ENCODE measurements at regions not wholly inside any gene's neighbourhood (a gene's known extent, or its start where the extent isn't known, plus 50 kb on each side); places are given as distances from the start of the nearest gene placed in this dataset.

GRCh38 chr7:69232445-69233376 lies 365.6 kb upstream of the AUTS2 start:
- H3K27ac ChIP-seq: no peak overlapping the region
- H3K36me3 ChIP-seq: no peaks in the 10 kb centered on the region
- H3K9me3 ChIP-seq: no peaks in the 10 kb centered on the region
- ATAC-seq: peak; percentile 71 to 85 (median 78)
- peaks cover 0 to 10% (median 4%) of the 10 kb centered on the region in 4 donors for H3K4me1 ChIP-seq
- H3K27me3 ChIP-seq: no peaks in the 10 kb centered on the region
- no peak for DNase-seq
- peak overlapping the region in 1 of 3 donors; percentile 19 for H3K4me3 ChIP-seq
- intact Hi-C loops (cut with DNase I): no loop called here
- TF ChIP-seq CTCF (IDR thresholded peaks at IDR 0.05) (no peak), POLR2A (IDR thresholded peaks at IDR 0.05) (no peak)
- WGBS (ENCODE audit: insufficient coverage, low coverage, low lambda C conversion rate, missing lambda C conversion rate): 48% methylated on average over 16 of the region's 21 CpGs

GRCh38 chr7:69237541-69237940 lies 360.7 kb upstream of the AUTS2 start:
- ATAC-seq (no peak), DNase-seq (no peak)
- Histone ChIP-seq H3K4me3 (no peak overlapping the region), H3K27ac (no peak overlapping the region), H3K27me3 (no peaks in the 10 kb centered on the region), H3K9me3 (no peaks in the 10 kb centered on the region), H3K4me1 (peaks cover 0 to 7% (median 3%) of the 10 kb centered on the region in 4 donors), H3K36me3 (no peaks in the 10 kb centered on the region)
- 91% methylated on average over 4 of the region's 8 CpGs for WGBS (ENCODE audit: insufficient coverage, low coverage, low lambda C conversion rate, missing lambda C conversion rate)
- intact Hi-C loops (cut with DNase I): no loop called here
- TF ChIP-seq POLR2A (IDR thresholded peaks at IDR 0.05) (no peak), CTCF (IDR thresholded peaks at IDR 0.05) (no peak)

GRCh38 chr7:69243016-69243415 lies 355.3 kb upstream of the AUTS2 start:
- no peaks in the 10 kb centered on the region for H3K9me3 ChIP-seq
- H3K36me3 ChIP-seq: no peaks in the 10 kb centered on the region
- ATAC-seq (no peak), DNase-seq (no peak)
- WGBS (ENCODE audit: insufficient coverage, low coverage, low lambda C conversion rate, missing lambda C conversion rate): 57% methylated on average over 1 of the region's 1 CpG
- H3K4me3 ChIP-seq: no peak overlapping the region
- peaks cover 0 to 18% (median 8%) of the 10 kb centered on the region in 4 donors for H3K4me1 ChIP-seq
- intact Hi-C loops (cut with DNase I): no loop called here
- TF ChIP-seq POLR2A (IDR thresholded peaks at IDR 0.05) (no peak), CTCF (IDR thresholded peaks at IDR 0.05) (no peak)
- H3K27me3 ChIP-seq: no peaks in the 10 kb centered on the region
- H3K27ac ChIP-seq: no peak overlapping the region

- H3K4me1 ChIP-seq: peaks cover 0 to 26% (median 12%) of the 10 kb centered on the region in 4 donors
- intact Hi-C loops (cut with DNase I): no loop called here
- ATAC-seq: no peak
- H3K9me3 ChIP-seq: no peaks in the 10 kb centered on the region
- DNase-seq: no peak
- H3K36me3 ChIP-seq: no peaks in the 10 kb centered on the region
- H3K4me3 ChIP-seq: no peak overlapping the region
- no peaks in the 10 kb centered on the region for H3K27me3 ChIP-seq
- 85% methylated on average over 2 of the region's 2 CpGs for WGBS (ENCODE audit: insufficient coverage, low coverage, low lambda C conversion rate, missing lambda C conversion rate)
- TF ChIP-seq POLR2A (IDR thresholded peaks at IDR 0.05): no peak
- no peak for TF ChIP-seq CTCF (IDR thresholded peaks at IDR 0.05)
- no peak overlapping the region for H3K27ac ChIP-seq
Observed at GRCh38 chr7:69244701-69245100, 353.6 kb upstream of the AUTS2 start.
